Suprapubic skin (tissue), 3 donors: ENCODE measurements at regions not wholly inside any gene's neighbourhood (a gene's known extent, or its start where the extent isn't known, plus 50 kb on each side); places are given as distances from the start of the nearest gene placed in this dataset.

ENCODE experiments used
- CTCF ChIP-seq, 2 donors: fragments of 200-600 bp in 1 of 2; fragments of 450-650 bp in 1 of 2; sonication (generic) in 1 of 2; IDR thresholded peaks; one replicate each; pipeline ENCODE4 v1.5.1; 2016 to 2019; ENCODE audit warnings: antibody characterized with exemption in 2 of 2, mild to moderate bottlenecking in 1 of 2, moderate library complexity in 1 of 2
- EP300 ChIP-seq: sonication (generic); formaldehyde crosslinking; IDR thresholded peaks from one replicate; pipeline ENCODE4 v1.6.1; 2017; ENCODE audit warnings: antibody characterized with exemption
- POLR2A ChIP-seq, 2 donors: fragments of 450-650 bp; IDR thresholded peaks; one replicate each; pipeline ENCODE4 v1.6.1; 2017; ENCODE audit warnings: antibody characterized with exemption in 2 of 2, mild to moderate bottlenecking in 2 of 2, moderate library complexity in 2 of 2

- no peak for TF ChIP-seq EP300
- no peak for TF ChIP-seq CTCF (IDR thresholded peaks at IDR 0.05)
- TF ChIP-seq POLR2A (IDR thresholded peaks at IDR 0.05) = no peak
These were observed 210.9 kb upstream of the NDST3 start for GRCh38 chr4:117823388-117823787.
